Lower lobe of right lung (tissue), 2 donors: ENCODE measurements at regions not wholly inside any gene's neighbourhood (a gene's known extent, or its start where the extent isn't known, plus 50 kb on each side); places are given as distances from the start of the nearest gene placed in this dataset.

Experiments
- ATAC-seq, 2 donors: fragments of 200-7000 bp; cut with Tn5 transposase; one replicate each; pipeline ENCODE4 v1.9.1; 2020 to 2022; ENCODE audit warnings: mild to moderate bottlenecking in 2 of 2, moderate library complexity in 2 of 2
- DNase-seq: peaks from one replicate; pipeline ENCODE4 v3.0.0-alpha.2; 2020
- H3K27ac ChIP-seq: fragments of 200-600 bp; one replicate; pipeline ENCODE4 v1.8.0; 2022
- H3K27me3 ChIP-seq: fragments of 200-600 bp; one replicate; pipeline ENCODE4 v1.8.0; 2022; ENCODE audit warnings: low read depth
- H3K36me3 ChIP-seq: fragments of 200-600 bp; one replicate; pipeline ENCODE4 v1.8.0; 2022; ENCODE audit warnings: mild to moderate bottlenecking
- H3K4me1 ChIP-seq: fragments of 200-600 bp; one replicate; pipeline ENCODE4 v1.8.0; 2022
- H3K4me3 ChIP-seq: fragments of 200-600 bp; one replicate; pipeline ENCODE4 v1.8.0; 2022; ENCODE audit warnings: mild to moderate bottlenecking
- H3K9me3 ChIP-seq: fragments of 200-600 bp; one replicate; pipeline ENCODE4 v1.8.0; 2022
- intact Hi-C: fragments of 100-400 bp; cut with DNase I; formaldehyde crosslinking; loops from one replicate; pipeline ENCODE4 v1.11.0; 2022
- TF ChIP-seq, protein P1 (sequence below): fragments of 200-600 bp; IDR thresholded peaks from one replicate; pipeline ENCODE4 v1.8.0; 2022; ENCODE audit warnings: antibody characterized with exemption, mild to moderate bottlenecking
- donor health status: DM: no; HTN: yes; CAD: no; lungs with severe emphysema.

DNA sequence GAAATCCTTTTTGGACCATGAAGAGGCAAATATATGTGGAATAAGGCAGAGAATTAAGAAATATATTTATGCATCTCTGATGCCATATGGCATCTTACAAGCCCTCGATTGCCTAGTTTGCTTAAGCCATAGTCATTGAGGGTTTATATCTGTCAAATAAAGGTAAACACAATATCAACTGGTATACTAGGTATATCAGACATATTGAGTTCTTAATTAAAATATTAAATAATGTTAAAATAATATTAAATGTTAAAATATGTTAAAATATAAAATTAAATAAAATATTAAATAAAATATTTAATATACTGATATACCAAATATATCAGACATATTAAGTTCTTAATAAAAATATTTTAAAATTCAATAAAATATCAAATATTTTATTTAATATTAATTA, 567.4 kb upstream of the PTCHD4 start:
- no peaks in the 10 kb centered on the region for H3K36me3 ChIP-seq
- no peaks in the 10 kb centered on the region for H3K27me3 ChIP-seq
- TF ChIP-seq, protein P1, sequence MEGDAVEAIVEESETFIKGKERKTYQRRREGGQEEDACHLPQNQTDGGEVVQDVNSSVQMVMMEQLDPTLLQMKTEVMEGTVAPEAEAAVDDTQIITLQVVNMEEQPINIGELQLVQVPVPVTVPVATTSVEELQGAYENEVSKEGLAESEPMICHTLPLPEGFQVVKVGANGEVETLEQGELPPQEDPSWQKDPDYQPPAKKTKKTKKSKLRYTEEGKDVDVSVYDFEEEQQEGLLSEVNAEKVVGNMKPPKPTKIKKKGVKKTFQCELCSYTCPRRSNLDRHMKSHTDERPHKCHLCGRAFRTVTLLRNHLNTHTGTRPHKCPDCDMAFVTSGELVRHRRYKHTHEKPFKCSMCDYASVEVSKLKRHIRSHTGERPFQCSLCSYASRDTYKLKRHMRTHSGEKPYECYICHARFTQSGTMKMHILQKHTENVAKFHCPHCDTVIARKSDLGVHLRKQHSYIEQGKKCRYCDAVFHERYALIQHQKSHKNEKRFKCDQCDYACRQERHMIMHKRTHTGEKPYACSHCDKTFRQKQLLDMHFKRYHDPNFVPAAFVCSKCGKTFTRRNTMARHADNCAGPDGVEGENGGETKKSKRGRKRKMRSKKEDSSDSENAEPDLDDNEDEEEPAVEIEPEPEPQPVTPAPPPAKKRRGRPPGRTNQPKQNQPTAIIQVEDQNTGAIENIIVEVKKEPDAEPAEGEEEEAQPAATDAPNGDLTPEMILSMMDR: no peak
- H3K4me1 ChIP-seq: no peaks in the 10 kb centered on the region
- no peaks in the 10 kb centered on the region for H3K9me3 ChIP-seq
- DNase-seq: no peak
- H3K4me3 ChIP-seq: no peak overlapping the region
- H3K27ac ChIP-seq: no peak overlapping the region
- ATAC-seq: no peak
- intact Hi-C loops: no loop called here

DNA sequence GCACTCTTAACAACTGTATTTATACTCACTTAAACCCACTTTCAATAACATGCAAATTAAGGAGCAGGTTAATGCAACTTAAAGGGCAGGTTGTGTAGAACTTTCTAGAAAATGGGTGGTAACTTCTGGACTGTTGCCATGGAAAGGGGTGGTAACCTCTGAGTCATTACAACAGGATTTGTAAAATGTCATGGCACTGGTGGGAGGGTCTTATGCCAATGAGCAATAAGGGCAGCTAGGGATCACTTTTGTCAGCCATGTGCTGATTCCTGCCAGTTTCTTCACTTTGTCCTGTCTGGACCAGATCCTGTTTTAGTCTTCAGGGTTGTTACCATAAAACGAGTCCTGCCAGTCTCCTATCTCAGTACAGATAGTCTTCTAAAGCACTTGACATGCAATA, 560.5 kb upstream of the PTCHD4 start:
- Histone ChIP-seq H3K9me3 (no peaks in the 10 kb centered on the region), H3K4me3 (no peak overlapping the region), H3K36me3 (no peaks in the 10 kb centered on the region), H3K27me3 (no peaks in the 10 kb centered on the region), H3K27ac (no peak overlapping the region), H3K4me1 (no peaks in the 10 kb centered on the region)
- DNase-seq (no peak), ATAC-seq (no peak)
- intact Hi-C loops: no loop called here
- TF ChIP-seq, protein P1: no peak

DNA sequence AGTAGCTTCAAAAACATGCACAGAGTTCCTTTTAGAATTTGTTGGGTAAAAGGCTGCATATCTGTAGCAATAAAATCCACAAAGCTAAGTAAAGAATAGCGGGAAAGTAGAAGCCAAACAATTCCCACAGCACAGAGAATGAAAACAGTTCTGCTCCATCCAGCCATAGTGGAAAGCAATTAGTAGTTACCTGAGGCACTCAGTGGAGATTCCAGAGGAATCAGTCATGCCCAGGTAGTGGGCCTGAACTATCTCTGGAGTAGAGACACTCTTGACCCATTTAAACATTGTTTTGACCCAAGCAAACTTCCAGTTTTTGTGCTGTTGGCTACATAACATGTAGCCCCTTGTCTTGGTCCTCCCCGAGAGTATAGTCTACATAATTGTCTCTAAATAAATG, 559.5 kb upstream of the PTCHD4 start:
- intact Hi-C loops: no loop called here
- ATAC-seq (no peak), DNase-seq (no peak)
- Histone ChIP-seq H3K4me1 (no peaks in the 10 kb centered on the region), H3K27me3 (no peaks in the 10 kb centered on the region), H3K4me3 (no peak overlapping the region), H3K9me3 (no peaks in the 10 kb centered on the region), H3K36me3 (no peaks in the 10 kb centered on the region), H3K27ac (no peak overlapping the region)
- TF ChIP-seq, protein P1: no peak

DNA sequence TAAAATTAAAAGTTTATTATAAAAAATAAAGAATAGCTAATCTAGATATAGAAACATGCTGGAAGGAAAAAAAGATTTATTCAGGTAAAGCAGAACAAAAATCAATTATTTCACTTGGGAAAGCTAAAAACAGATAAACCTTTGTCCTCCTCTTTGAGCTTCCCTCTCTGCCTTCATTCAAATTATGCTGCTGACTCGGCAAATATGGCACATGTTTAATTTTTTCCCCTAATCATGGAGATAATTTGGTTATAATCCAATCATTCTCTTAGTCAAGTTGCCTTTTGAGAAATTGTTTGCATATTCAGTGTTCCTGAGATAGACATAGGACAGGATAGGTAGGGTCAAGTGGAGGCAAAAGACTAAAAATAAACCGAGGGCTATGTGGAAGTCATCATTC, 556.8 kb upstream of the PTCHD4 start:
- no peak for DNase-seq
- H3K9me3 ChIP-seq: no peaks in the 10 kb centered on the region
- H3K27ac ChIP-seq: no peak overlapping the region
- no peaks in the 10 kb centered on the region for H3K27me3 ChIP-seq
- H3K4me1 ChIP-seq: no peaks in the 10 kb centered on the region
- intact Hi-C loops: no loop called here
- no peak for ATAC-seq
- no peak overlapping the region for H3K4me3 ChIP-seq
- no peaks in the 10 kb centered on the region for H3K36me3 ChIP-seq
- TF ChIP-seq, protein P1: no peak

DNA sequence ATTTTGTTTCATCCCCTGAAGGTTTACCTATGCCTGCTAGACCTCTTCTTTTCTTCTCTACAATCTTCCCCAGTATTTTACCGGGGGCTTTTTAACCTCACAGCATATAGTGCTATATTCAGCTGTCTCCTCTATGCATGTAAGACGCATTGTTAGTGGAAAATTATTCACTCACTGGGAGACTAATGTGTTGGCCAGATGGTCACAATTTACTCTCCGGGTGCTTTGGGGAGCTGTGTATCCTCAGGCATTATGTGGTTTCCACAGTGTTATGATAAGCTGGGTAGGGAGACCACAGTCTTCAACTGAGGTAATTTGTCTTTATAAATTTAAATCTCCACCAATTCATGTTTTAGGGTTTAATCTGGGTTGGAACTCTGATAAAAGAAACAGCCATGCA, 553.8 kb upstream of the PTCHD4 start:
- H3K4me3 ChIP-seq: no peak overlapping the region
- no peak overlapping the region for H3K27ac ChIP-seq
- intact Hi-C loops: no loop called here
- H3K4me1 ChIP-seq: no peaks in the 10 kb centered on the region
- DNase-seq: no peak
- no peaks in the 10 kb centered on the region for H3K27me3 ChIP-seq
- no peaks in the 10 kb centered on the region for H3K36me3 ChIP-seq
- no peak for ATAC-seq
- TF ChIP-seq, protein P1: no peak
- no peaks in the 10 kb centered on the region for H3K9me3 ChIP-seq

DNA sequence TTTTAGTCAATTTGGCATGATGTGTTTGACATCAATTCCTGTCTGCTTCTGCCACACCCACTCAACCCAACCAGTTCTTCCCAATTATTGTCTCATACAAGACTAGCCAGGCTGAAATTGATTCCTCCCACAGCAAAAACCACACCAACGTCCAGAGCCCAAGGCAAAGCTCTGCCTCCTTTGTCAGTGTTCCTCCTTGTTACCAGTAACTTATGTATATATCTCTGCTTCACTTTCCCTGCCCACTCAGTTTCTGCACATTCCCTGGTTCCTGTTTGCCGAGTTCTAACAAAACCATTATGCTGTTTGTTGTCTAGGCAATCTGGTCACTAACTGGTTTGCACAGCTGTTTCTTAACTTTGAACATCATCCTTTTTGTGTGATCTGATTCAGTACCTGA, 547.9 kb upstream of the PTCHD4 start:
- no peaks in the 10 kb centered on the region for H3K9me3 ChIP-seq
- H3K27ac ChIP-seq: no peak overlapping the region
- no peak for DNase-seq
- TF ChIP-seq, protein P1: no peak
- ATAC-seq: no peak
- H3K27me3 ChIP-seq: no peaks in the 10 kb centered on the region
- intact Hi-C loops: no loop called here
- H3K4me1 ChIP-seq: no peaks in the 10 kb centered on the region
- no peak overlapping the region for H3K4me3 ChIP-seq
- no peaks in the 10 kb centered on the region for H3K36me3 ChIP-seq
